PC-9 (cell line): ENCODE measurements at regions not wholly inside any gene's neighbourhood (a gene's known extent, or its start where the extent isn't known, plus 50 kb on each side); places are given as distances from the start of the nearest gene placed in this dataset.

ENCODE experiments used
- EZH2 ChIP-seq: fragments of 200-600 bp; sonication (generic); IDR thresholded peaks from 2 replicates; pipeline ENCODE4 v1.8.0; 2017; ENCODE audit warnings: antibody characterized with exemption, low read depth
- TF ChIP-seq, protein P1 (sequence below): fragments of 200-600 bp; sonication (generic); conservative IDR thresholded peaks from 2 replicates; pipeline ENCODE4 v1.6.1; 2017; ENCODE audit warnings: mixed run types, antibody characterized with exemption, mild to moderate bottlenecking, moderate library complexity

DNA sequence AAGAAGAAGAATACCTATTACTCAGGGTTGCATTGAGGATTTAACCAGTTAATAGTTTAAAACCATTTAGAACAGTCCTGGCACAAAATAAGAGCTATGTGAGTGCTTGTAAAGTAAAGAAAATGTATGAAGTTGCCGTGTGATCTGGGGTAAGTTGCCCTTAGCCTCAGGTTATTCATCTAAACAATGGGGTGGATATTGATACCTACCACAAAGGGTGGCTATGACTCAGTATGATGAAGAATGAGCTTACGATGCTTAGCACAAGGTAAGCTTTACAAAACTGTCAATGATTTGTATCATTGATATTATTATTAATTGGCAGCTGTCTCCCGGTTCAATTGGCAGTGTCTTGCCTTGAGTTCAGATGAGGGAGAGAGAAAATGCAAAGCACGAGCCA lies 149.4 kb upstream of the PITX1 start:
- TF ChIP-seq, protein P1, sequence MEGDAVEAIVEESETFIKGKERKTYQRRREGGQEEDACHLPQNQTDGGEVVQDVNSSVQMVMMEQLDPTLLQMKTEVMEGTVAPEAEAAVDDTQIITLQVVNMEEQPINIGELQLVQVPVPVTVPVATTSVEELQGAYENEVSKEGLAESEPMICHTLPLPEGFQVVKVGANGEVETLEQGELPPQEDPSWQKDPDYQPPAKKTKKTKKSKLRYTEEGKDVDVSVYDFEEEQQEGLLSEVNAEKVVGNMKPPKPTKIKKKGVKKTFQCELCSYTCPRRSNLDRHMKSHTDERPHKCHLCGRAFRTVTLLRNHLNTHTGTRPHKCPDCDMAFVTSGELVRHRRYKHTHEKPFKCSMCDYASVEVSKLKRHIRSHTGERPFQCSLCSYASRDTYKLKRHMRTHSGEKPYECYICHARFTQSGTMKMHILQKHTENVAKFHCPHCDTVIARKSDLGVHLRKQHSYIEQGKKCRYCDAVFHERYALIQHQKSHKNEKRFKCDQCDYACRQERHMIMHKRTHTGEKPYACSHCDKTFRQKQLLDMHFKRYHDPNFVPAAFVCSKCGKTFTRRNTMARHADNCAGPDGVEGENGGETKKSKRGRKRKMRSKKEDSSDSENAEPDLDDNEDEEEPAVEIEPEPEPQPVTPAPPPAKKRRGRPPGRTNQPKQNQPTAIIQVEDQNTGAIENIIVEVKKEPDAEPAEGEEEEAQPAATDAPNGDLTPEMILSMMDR, result no peak
- no peak for TF ChIP-seq EZH2
